GM19468 (cell line): ENCODE measurements at regions not wholly inside any gene's neighbourhood (a gene's known extent, or its start where the extent isn't known, plus 50 kb on each side); places are given as distances from the start of the nearest gene placed in this dataset.
"Not testable (repeated sequence)": the region's sequence is repeated elsewhere in the genome, so short reads cannot be mapped to it uniquely, and the experiment has no call there.

Experiments
- ATAC-seq: cut with Tn5 transposase; IDR thresholded peaks from one replicate; pipeline ENCODE4 v1.9.1; 2021; ENCODE audit warnings: mild to moderate bottlenecking, moderate library complexity, moderate number of reproducible peaks; ENCODE audit not compliant: unreplicated experiment; ENCODE audit errors: extremely low read depth

GRCh38 chr11:45000918-45001317, 50.2 kb upstream of the TP53I11 start:
- no peak for ATAC-seq

GRCh38 chr11:45001466-45002165, 50.9 kb upstream of the TP53I11 start:
- no peak for ATAC-seq

- no peak for ATAC-seq
Measured at GRCh38 chr11:45005106-45005505, 54.4 kb upstream of the TP53I11 start.

- ATAC-seq: no peak
Measured at GRCh38 chr11:45007011-45007410, 56.3 kb upstream of the TP53I11 start.

- ATAC-seq: not testable (repeated sequence)
Measured at GRCh38 chr11:45015983-45016382, 65.3 kb upstream of the TP53I11 start.

GRCh38 chr11:45016446-45016845, 65.8 kb upstream of the TP53I11 start:
- not testable (repeated sequence) for ATAC-seq

GRCh38 chr11:45017329-45017728, 66.6 kb upstream of the TP53I11 start:
- ATAC-seq: no peak

GRCh38 chr11:45021001-45021400, 70.3 kb upstream of the TP53I11 start:
- ATAC-seq: no peak

GRCh38 chr11:45021692-45022141, 71.0 kb upstream of the TP53I11 start:
- no peak for ATAC-seq

- ATAC-seq: no peak
Measured at GRCh38 chr11:45022294-45023064, 71.8 kb upstream of the TP53I11 start.

GRCh38 chr11:45023065-45023365, 72.3 kb upstream of the TP53I11 start:
- ATAC-seq: no peak

- no peak for ATAC-seq
Measured at GRCh38 chr11:45024316-45024715, 73.6 kb upstream of the TP53I11 start.

GRCh38 chr11:45024846-45025588, 74.3 kb upstream of the TP53I11 start:
- ATAC-seq: no peak

GRCh38 chr11:45025716-45026492, 75.2 kb upstream of the TP53I11 start:
- ATAC-seq: peak; percentile 58

- ATAC-seq: no peak
Measured at GRCh38 chr11:45026835-45027234, 76.2 kb upstream of the TP53I11 start.

GRCh38 chr11:45027312-45027711, 76.6 kb upstream of the TP53I11 start:
- ATAC-seq: no peak

GRCh38 chr11:45028911-45029682, 78.4 kb upstream of the TP53I11 start:
- no peak for ATAC-seq

GRCh38 chr11:45030778-45031177, 80.1 kb upstream of the TP53I11 start:
- no peak for ATAC-seq

- ATAC-seq: peak; percentile 33
Measured at GRCh38 chr11:45031912-45032519, 81.3 kb upstream of the TP53I11 start.
